Right renal pelvis (tissue), 4 donors: ENCODE measurements at regions not wholly inside any gene's neighbourhood (a gene's known extent, or its start where the extent isn't known, plus 50 kb on each side); places are given as distances from the start of the nearest gene placed in this dataset.
"Not testable (repeated sequence)": the region's sequence is repeated elsewhere in the genome, so short reads cannot be mapped to it uniquely, and the experiment has no call there.

Experiments
- DNase-seq, 4 donors: peaks; one replicate each; pipeline ENCODE4 v3.0.0-alpha.2; 2013; ENCODE audit warnings: low read depth in 4 of 4, low spot score in 3 of 4, missing footprints in 1 of 4

DNA sequence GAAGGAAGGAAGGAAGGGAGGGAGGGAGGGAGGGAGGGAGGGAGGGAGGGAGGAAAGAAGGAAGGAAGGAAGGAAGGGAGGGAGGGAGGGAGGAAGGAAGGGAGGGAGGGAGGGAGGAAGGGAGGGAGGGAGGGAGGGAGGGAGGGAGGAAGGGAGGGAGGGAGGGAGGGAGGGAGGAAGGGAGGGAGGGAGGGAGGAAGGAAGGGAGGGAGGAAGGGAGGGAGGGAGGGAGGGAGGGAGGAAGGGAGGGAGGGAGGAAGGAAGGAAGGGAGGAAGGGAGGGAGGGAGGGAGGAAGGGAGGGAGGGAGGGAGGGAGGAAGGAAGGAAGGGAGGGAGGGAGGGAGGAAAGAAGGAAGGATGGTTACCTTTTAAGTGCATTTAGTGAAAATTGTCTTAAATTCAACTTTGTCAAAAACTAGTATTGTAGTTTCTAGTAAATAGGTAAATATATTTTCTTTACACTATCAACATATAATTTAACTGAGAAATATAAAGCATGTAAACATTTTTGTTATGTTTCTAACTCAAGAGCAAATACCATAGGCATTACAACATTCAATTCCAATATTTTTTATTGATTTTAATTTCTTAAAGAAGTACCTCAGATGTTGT, 776.4 kb upstream of the ADGRL3 start:
- DNase-seq, result not testable (repeated sequence)

GRCh38 chr4:60432911-60433310, 767.2 kb upstream of the ADGRL3 start:
- DNase-seq, result no peak

GRCh38 chr4:60443068-60443467, 757.1 kb upstream of the ADGRL3 start:
- DNase-seq, result no peak

GRCh38 chr4:60443796-60444195, 756.3 kb upstream of the ADGRL3 start:
- no peak for DNase-seq

GRCh38 chr4:60450054-60450453, 750.1 kb upstream of the ADGRL3 start:
- no peak for DNase-seq

DNA sequence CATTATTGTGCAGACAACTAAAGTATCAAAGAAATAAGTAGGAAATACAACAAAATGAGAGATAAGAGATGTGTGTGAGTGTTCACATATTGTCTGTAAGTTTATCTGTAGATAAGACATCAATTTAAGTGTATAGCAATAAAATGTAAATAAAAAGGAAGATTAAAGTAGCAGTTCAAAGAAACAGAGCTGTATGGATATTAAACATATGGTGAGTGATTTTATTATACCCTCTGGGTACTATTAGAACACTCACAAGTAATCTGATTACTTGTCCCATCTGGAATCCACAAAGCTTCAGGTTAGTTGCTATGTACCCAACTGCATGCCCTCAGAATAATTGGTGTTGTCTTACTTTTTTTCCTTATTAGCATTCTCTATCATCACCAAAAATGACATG, 747.9 kb upstream of the ADGRL3 start:
- DNase-seq, result no peak

- no peak for DNase-seq
These were observed 744.7 kb upstream of the ADGRL3 start for GRCh38 chr4:60455380-60455779.

GRCh38 chr4:60461551-60461950, 738.6 kb upstream of the ADGRL3 start:
- no peak for DNase-seq

DNA sequence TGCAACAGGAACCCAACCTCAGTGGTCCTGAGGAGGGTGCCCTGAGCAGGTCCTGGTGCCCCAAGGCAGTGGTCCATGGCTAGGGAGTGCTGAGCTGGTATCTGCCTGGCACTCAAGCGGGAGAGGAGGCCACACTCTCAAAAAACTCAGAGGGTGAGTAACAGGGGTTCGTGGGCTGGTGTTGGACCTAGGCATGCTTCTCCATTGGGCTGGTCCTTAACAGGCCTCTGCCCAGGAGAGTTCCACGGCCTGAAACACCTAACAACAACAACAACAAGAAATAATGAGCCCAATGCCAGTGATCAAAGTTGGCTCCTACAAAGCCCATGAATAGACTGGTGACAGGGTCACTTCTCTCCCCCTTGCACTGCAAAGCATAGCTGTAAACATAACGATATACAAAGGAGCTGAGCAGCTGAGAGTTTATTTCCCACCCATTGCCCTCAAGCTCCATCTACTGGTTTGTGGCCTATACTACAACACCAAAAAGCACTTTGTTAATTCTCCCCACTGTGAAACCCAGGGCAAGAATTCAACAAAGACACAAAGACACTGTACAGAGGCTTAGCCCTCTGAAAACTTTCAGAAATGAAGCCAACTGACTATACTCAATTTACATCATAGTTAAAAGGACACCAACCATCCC, 736.1 kb upstream of the ADGRL3 start:
- no peak for DNase-seq

DNA sequence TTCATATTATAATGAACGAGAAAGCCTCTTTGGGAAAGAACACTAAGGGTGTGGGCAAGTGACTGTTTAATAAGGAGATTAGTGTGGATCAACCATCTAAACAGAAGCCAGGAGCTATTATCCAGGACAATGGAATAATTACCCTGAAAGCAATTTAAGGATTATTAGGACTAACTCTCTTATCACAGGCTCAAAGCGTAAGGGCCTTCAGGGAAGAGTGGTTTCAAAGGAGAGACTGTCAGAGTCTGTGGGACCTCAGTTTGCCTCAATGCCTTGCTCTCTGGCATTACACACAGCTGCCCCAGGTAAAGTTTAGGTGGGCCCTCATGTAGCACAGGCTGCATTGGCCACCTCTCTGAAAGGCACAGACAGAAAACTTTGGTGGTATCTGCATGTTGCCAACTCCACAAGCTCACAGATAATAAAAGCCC, 717.2 kb upstream of the ADGRL3 start:
- DNase-seq, result no peak

DNA sequence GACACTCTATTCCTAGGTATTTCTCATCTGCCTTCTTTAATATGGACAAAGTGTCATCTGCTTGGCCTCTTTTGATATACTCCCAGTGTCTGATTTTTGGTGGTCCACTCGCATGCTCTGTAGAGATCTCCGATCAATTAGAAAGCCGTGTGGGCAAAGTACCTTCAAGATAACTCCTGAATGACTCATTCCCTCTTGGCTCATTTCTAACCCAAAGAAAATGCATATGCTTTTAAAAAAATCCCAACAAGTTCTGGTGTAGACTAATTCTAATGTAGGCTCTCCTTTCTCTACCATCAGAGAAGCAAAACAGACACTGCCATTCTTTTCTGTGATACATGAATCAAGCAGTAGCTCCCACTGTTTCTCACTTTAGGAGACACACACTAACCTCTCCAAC, 714.9 kb upstream of the ADGRL3 start:
- DNase-seq, result no peak

GRCh38 chr4:60487118-60487761, 712.9 kb upstream of the ADGRL3 start:
- not testable (repeated sequence) for DNase-seq

GRCh38 chr4:60500810-60501209, 699.3 kb upstream of the ADGRL3 start:
- DNase-seq, result no peak

DNA sequence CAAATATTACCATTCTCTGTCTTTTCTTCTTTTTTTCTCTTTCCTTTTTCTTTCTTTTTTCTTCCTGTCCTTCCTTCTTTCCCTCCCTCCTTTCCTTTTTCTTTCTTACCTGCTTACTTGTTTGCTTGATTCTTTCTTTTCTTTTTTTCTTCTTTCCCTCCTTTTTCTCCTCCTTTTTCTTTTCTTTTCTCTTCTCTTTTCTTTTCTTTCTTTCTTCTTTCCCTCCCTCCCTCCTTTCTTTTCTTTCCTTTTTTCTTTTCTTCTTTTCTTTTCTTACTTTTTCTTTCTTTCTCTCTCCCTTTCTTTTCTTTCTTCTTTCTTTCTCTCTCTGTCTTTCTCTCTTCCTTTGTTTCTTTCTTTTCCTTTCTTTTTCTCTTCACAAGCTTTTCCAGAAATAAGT, 697.4 kb upstream of the ADGRL3 start:
- no peak for DNase-seq

DNA sequence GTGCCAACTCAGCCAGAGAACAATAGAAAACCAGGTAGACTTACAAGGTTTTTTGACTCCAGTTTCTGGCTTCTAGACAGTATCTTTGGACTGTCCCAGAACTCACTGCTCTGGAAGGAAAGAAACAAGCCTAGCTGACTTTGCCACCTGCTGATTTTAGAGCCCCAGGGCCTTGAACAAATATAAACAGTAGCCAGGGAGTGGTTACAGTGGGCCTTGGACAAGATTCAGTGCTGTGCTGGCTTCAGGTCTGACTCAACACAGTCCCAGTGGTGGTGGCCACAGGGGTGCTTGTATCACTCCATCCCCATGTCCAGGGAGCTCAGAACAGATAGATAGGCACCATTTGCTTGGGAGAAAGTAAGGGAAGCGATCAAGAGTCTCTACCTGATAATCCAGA, 694.1 kb upstream of the ADGRL3 start:
- no peak for DNase-seq

- DNase-seq, result no peak
These were observed 677.9 kb upstream of the ADGRL3 start for GRCh38 chr4:60522265-60522664.

- no peak for DNase-seq
These were observed 668.2 kb upstream of the ADGRL3 start for GRCh38 chr4:60531776-60532379.

GRCh38 chr4:60544981-60545380, 655.1 kb upstream of the ADGRL3 start:
- DNase-seq, result no peak

- no peak for DNase-seq
These were observed 637.8 kb upstream of the ADGRL3 start for GRCh38 chr4:60562334-60562733.

DNA sequence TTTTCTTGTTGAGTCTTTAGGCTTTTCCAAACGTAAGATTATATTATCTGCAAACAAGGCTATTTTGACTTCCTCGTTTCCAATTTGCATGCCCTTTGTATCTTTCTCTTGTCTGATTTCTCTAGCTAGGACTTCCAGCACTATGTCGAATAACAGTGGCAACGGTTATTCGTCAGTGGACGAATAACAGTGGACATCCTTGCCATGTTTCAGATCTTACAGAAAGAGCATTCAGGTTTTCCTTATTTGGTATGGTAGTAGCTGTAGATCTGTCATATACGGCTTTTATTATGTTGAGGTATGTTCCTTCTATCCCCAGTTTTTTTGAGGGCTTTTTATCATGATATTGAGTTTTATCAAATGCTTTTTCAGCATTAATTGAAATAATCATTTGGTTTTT, 634.6 kb upstream of the ADGRL3 start:
- DNase-seq, result no peak

- no peak for DNase-seq
These were observed 624.8 kb upstream of the ADGRL3 start for GRCh38 chr4:60575336-60575735.

- DNase-seq, result no peak
These were observed 620.8 kb upstream of the ADGRL3 start for GRCh38 chr4:60579335-60579734.
